Sigmoid colon (tissue), 6 donors: ENCODE measurements at regions not wholly inside any gene's neighbourhood (a gene's known extent, or its start where the extent isn't known, plus 50 kb on each side); places are given as distances from the start of the nearest gene placed in this dataset.

Experiments used
- DNase-seq: peaks from one replicate; pipeline ENCODE4 v3.0.0-alpha.2; 2019
- H3K27ac ChIP-seq, 4 donors: fragments of 200-600 bp; sonication (generic); one replicate each; pipeline ENCODE4 v1.5.1; 2016 to 2019; ENCODE audit warnings: mild to moderate bottlenecking in 1 of 4
- H3K27me3 ChIP-seq, 3 donors: fragments of 200-600 bp; sonication (generic); one replicate each; pipeline ENCODE4 v1.5.1; 2019; ENCODE audit warnings: mild to moderate bottlenecking in 1 of 3
- H3K36me3 ChIP-seq, 4 donors: fragments of 200-600 bp; sonication (generic); one replicate each; pipeline ENCODE4 v1.5.1; 2016 to 2019
- H3K4me1 ChIP-seq, 4 donors: fragments of 200-600 bp; sonication (generic); one replicate each; pipeline ENCODE4 v1.5.1; 2017 to 2019
- H3K4me3 ChIP-seq, 4 donors: fragments of 200-600 bp; sonication (generic); one replicate each; pipeline ENCODE4 v1.5.1; 2017 to 2019; ENCODE audit warnings: mild to moderate bottlenecking in 2 of 4, moderate library complexity in 1 of 4
- H3K9me3 ChIP-seq, 4 donors: fragments of 200-600 bp in 3 of 4; sonication (generic) in 3 of 4; one replicate each; pipeline versions ENCODE4 v1.5.1 to v1.6.1; 2013 to 2019
- EP300 ChIP-seq, 4 donors: sonication (generic); formaldehyde crosslinking; IDR thresholded peaks; one replicate each; pipeline ENCODE4 v1.6.1; 2017; ENCODE audit warnings: antibody characterized with exemption in 4 of 4
- POLR2A ChIP-seq, 2 donors: fragments of 450-650 bp; IDR thresholded peaks; one replicate each; pipeline ENCODE4 v1.6.1; 2016; ENCODE audit warnings: antibody characterized with exemption in 2 of 2, mild to moderate bottlenecking in 2 of 2, moderate library complexity in 2 of 2
- POLR2AphosphoS5 ChIP-seq, 4 donors: sonication (generic); formaldehyde crosslinking; IDR thresholded peaks; one replicate each; pipeline ENCODE4 v1.6.1; 2017; ENCODE audit warnings: antibody characterized with exemption in 4 of 4
- WGBS, 2 donors: extraction: QIAGEN DNeasy Blood & Tissue Kit; methylation state at CpG; one replicate each; pipeline ENCODE4 v1.1.7; 2013; 5-methylcytosine and 5-hydroxymethylcytosine counted together
- intact Hi-C: fragments of 100-400 bp; cut with DNase I; formaldehyde crosslinking; loops from one replicate; pipeline ENCODE4 v1.15.1; 2023
- TF ChIP-seq, protein P1 (sequence below), 4 experiments: fragments of 450-650 bp in 3 of 4; fragments of 200-600 bp in 1 of 4; IDR thresholded peaks; one replicate each; pipeline ENCODE4 v1.5.1; 2016 to 2019; ENCODE audit warnings: antibody characterized with exemption in 4 of 4, mild to moderate bottlenecking in 3 of 4, moderate library complexity in 2 of 4
- donor health status: healthy with polysubstance abuse.
- donor health status: healthy.

DNA sequence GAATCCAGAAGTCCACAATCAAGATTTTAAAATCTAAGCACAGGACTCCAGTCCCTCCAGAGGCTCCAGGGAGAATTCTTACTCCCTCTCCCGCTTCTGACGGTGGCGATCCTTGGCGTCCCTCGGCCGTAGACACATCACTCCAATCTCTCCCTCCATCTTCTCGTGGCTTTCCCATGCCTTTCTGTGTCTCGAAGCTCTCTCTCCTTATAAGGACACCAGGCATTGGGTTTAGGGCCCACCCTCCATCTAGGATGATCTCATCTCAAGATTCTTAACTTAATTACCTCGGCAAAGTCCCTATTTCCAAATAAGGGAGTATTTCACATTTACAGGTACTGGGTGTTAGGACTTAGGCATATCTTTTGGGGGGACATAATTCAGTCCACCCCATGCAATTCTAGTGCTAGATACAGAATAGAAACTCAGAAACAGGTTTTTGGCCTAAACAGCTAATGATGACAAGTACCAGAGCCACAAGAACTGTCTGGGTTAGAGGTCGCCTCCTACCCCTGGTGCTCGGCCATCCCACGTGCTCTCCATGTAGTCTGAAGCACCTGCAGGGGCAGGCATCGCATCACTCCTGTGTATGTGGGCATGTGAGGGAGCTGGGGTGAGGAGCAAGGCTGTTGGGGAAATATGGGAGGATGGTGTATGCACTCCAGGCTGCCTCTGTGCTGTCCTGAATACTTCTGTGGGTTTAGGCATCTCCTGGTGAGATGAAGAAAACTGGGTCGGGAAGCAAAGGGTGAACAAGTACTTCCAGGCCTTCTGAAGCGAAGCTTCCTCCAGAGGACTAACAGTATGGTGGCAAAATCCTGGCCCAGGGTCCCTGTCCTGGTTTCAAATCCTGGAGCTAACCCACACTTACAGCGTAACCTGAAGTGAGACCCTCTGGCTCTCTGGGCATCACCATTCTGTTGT, 298.3 kb upstream of the ZMIZ1 start:
- Histone ChIP-seq H3K27me3 (no peaks in the 10 kb centered on the region), H3K36me3 (no peaks in the 10 kb centered on the region), H3K27ac (peak overlapping the region in 2 of 4 donors; percentile 60 to 73), H3K9me3 (no peaks in the 10 kb centered on the region), H3K4me1 (peaks cover 0 to 57% (median 33%) of the 10 kb centered on the region in 4 donors), H3K4me3 (no peak overlapping the region)
- TF ChIP-seq POLR2A (IDR thresholded peaks at IDR 0.05) (no peak), POLR2AphosphoS5 (IDR thresholded peaks at IDR 0.05) (no peak), EP300 (IDR thresholded peaks at IDR 0.05) (no peak)
- WGBS, 2 donors: 91% methylated on average over 16 of the region's 16 CpGs
- intact Hi-C loops: loop anchor here (10.0 kb wide), 1 partner anchor 414 kb away; no protein-coding TSS in a partner anchor
- no peak for DNase-seq

DNA sequence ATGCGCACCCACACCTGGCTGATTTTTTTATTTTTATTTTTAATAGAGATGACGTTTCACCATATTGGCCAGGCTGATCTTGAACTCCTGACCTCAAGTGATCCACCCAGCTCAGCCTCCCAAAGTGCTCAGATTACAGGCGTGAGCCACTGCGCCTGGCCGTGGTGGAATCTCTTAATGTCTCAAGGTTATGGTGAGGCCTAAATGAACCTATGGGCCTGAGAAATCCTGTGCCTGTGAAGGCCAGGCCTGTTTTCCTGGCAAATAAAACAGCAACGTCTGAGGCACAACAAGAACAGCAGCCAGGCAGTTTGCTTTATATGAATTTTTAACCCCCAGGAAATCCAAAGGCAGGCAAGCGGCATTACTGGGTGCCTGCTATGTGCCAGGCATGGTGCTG, 297.5 kb upstream of the ZMIZ1 start:
- Histone ChIP-seq H3K4me3 (no peak overlapping the region), H3K4me1 (peaks cover 0 to 65% (median 41%) of the 10 kb centered on the region in 4 donors), H3K36me3 (no peaks in the 10 kb centered on the region), H3K27me3 (no peaks in the 10 kb centered on the region), H3K27ac (peak overlapping the region in 3 of 4 donors; percentile 60 to 73 (median 61)), H3K9me3 (no peaks in the 10 kb centered on the region)
- intact Hi-C loops: loop anchor here (10.0 kb wide), 1 partner anchor 414 kb away; no protein-coding TSS in a partner anchor
- no peak for DNase-seq
- TF ChIP-seq EP300 (IDR thresholded peaks at IDR 0.05): no peak
- TF ChIP-seq POLR2A (IDR thresholded peaks at IDR 0.05): no peak
- no peak for TF ChIP-seq POLR2AphosphoS5 (IDR thresholded peaks at IDR 0.05)
- TF ChIP-seq, protein P1, sequence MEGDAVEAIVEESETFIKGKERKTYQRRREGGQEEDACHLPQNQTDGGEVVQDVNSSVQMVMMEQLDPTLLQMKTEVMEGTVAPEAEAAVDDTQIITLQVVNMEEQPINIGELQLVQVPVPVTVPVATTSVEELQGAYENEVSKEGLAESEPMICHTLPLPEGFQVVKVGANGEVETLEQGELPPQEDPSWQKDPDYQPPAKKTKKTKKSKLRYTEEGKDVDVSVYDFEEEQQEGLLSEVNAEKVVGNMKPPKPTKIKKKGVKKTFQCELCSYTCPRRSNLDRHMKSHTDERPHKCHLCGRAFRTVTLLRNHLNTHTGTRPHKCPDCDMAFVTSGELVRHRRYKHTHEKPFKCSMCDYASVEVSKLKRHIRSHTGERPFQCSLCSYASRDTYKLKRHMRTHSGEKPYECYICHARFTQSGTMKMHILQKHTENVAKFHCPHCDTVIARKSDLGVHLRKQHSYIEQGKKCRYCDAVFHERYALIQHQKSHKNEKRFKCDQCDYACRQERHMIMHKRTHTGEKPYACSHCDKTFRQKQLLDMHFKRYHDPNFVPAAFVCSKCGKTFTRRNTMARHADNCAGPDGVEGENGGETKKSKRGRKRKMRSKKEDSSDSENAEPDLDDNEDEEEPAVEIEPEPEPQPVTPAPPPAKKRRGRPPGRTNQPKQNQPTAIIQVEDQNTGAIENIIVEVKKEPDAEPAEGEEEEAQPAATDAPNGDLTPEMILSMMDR (IDR thresholded peaks at IDR 0.05): no peak
- 78 to 82% methylated on average over 7 of the region's 7 CpGs for WGBS, 2 donors

DNA sequence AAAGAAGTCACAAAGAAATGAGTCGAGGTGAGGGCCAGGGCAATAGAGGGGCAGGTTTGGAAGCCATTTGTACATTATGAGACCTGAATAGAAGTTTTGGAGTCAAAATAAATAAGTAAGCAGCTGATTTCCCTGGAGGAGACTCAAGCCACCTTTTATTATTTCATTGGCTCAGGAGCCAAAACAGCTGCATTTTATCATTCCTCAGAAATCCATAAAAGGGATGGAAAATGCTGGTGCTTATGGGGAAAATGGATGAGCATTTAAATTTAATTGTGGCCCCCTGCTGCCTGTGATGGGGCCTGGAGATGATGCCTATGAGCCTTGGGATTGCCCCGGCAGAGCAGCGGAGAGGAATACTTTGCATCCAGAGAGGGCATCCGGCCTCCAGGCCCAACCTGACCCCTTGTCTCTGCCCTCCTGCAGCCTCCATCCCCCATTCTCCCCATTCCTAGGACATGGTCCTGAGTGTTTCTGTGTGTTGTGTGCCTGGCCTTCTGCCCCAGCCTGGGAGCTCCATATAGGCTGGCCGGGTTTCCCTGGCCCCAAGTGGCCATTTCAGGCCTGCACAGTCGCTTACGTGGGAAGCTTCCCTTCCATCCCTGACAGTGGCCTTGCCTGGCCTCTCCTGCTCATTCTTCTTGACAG, 296.8 kb upstream of the ZMIZ1 start:
- no peaks in the 10 kb centered on the region for H3K9me3 ChIP-seq
- H3K27me3 ChIP-seq: no peaks in the 10 kb centered on the region
- H3K36me3 ChIP-seq: no peaks in the 10 kb centered on the region
- DNase-seq: no peak
- peak overlapping the region in 3 of 4 donors; percentile 60 to 73 (median 61) for H3K27ac ChIP-seq
- no peak overlapping the region for H3K4me3 ChIP-seq
- intact Hi-C loops: loop anchor here (10.0 kb wide), 1 partner anchor 413 kb away; no protein-coding TSS in a partner anchor
- TF ChIP-seq, protein P1 (IDR thresholded peaks at IDR 0.05): no peak
- TF ChIP-seq POLR2AphosphoS5 (IDR thresholded peaks at IDR 0.05): peak in 2 of 4 donors; percentile 19 to 38
- H3K4me1 ChIP-seq: peaks cover 0 to 72% (median 48%) of the 10 kb centered on the region in 4 donors
- WGBS, 2 donors: 86 to 93% methylated on average over 7 of the region's 7 CpGs

DNA sequence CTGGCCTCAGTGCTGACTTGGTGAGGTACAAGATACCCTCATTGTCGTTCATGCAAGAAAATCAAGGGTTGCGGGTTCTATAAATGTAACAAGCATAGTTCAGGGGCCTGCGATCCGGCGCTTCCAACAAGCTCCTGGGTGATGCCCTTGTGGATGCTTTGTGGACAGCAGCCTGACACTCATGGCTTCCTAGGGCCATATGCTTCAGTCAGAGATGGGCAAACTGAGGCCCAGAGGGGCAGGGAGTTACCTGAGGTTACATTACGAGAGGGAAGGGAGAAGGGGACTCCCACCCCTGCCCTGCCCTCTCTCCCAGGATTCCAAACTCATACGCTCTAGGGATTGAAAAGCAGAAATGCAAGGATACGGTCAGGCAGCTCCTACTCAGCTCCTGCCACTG, 296.3 kb upstream of the ZMIZ1 start:
- peak overlapping the region in 3 of 4 donors; percentile 60 to 73 (median 61) for H3K27ac ChIP-seq

More for the DNA sequence above, 296.3 kb upstream of the ZMIZ1 start:
- no peaks in the 10 kb centered on the region for H3K36me3 ChIP-seq
- H3K27me3 ChIP-seq: no peaks in the 10 kb centered on the region
- WGBS, 2 donors: 94 to 95% methylated on average over 8 of the region's 8 CpGs
- intact Hi-C loops: loop anchor here (10.0 kb wide), 1 partner anchor 412 kb away; no protein-coding TSS in a partner anchor
- no peak overlapping the region for H3K4me3 ChIP-seq
- H3K4me1 ChIP-seq: peaks cover 0 to 78% (median 53%) of the 10 kb centered on the region in 4 donors
- no peaks in the 10 kb centered on the region for H3K9me3 ChIP-seq
- no peak for DNase-seq
- TF ChIP-seq, protein P1 (IDR thresholded peaks at IDR 0.05): no peak
- TF ChIP-seq POLR2A (IDR thresholded peaks at IDR 0.05): no peak
- TF ChIP-seq POLR2AphosphoS5 (IDR thresholded peaks at IDR 0.05): no peak
- no peak for TF ChIP-seq EP300 (IDR thresholded peaks at IDR 0.05)
